ENCODE measurements at regions not wholly inside any gene's neighbourhood (a gene's known extent, or its start where the extent isn't known, plus 50 kb on each side); places are given as distances from the start of the nearest gene placed in this dataset.

- DNase-seq: no peak
- no peak overlapping the region for H3K4me3 ChIP-seq (ENCODE audit: low read depth, low read length)
- TF ChIP-seq, protein P1, sequence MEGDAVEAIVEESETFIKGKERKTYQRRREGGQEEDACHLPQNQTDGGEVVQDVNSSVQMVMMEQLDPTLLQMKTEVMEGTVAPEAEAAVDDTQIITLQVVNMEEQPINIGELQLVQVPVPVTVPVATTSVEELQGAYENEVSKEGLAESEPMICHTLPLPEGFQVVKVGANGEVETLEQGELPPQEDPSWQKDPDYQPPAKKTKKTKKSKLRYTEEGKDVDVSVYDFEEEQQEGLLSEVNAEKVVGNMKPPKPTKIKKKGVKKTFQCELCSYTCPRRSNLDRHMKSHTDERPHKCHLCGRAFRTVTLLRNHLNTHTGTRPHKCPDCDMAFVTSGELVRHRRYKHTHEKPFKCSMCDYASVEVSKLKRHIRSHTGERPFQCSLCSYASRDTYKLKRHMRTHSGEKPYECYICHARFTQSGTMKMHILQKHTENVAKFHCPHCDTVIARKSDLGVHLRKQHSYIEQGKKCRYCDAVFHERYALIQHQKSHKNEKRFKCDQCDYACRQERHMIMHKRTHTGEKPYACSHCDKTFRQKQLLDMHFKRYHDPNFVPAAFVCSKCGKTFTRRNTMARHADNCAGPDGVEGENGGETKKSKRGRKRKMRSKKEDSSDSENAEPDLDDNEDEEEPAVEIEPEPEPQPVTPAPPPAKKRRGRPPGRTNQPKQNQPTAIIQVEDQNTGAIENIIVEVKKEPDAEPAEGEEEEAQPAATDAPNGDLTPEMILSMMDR (IDR thresholded peaks at IDR 0.05; ENCODE audit: low read depth, low read length): no peak
- no peaks in the 10 kb centered on the region for H3K27me3 ChIP-seq (ENCODE audit: insufficient read depth, low read depth, severe bottlenecking)
- no peak overlapping the region for H3K27ac ChIP-seq
- H3K36me3 ChIP-seq: no peaks in the 10 kb centered on the region
- no peaks in the 10 kb centered on the region for H3K9me3 ChIP-seq (ENCODE audit: severe bottlenecking)
Measured at GRCh38 chr6:100175814-100176310, 181.8 kb upstream of the MCHR2 start.

DNA sequence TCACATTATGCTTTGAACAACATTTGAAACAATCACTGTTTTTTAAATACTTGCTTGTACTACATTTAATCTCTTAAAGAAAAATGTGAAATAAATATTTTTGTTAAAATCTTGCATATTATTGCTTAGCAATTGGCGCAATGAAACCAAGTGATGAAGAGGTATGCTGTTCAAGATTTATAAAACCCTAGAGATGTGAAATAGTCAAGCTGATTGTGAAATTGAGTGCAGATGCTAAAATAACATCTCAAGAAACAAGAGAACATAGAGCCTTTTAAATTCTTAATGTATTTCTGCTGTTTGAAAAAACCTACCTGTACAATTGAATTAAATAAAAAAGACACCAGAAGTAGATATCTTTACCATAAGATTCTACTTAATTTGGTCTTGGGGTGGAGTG lies 179.2 kb upstream of the MCHR2 start:
- Histone ChIP-seq H3K9me3 (ENCODE audit: severe bottlenecking) (no peaks in the 10 kb centered on the region), H3K27ac (no peak overlapping the region), H3K27me3 (ENCODE audit: insufficient read depth, low read depth, severe bottlenecking) (no peaks in the 10 kb centered on the region), H3K4me3 (ENCODE audit: low read depth, low read length) (no peak overlapping the region), H3K36me3 (no peaks in the 10 kb centered on the region)
- no peak for DNase-seq
- TF ChIP-seq, protein P1 (IDR thresholded peaks at IDR 0.05; ENCODE audit: low read depth, low read length): no peak

DNA sequence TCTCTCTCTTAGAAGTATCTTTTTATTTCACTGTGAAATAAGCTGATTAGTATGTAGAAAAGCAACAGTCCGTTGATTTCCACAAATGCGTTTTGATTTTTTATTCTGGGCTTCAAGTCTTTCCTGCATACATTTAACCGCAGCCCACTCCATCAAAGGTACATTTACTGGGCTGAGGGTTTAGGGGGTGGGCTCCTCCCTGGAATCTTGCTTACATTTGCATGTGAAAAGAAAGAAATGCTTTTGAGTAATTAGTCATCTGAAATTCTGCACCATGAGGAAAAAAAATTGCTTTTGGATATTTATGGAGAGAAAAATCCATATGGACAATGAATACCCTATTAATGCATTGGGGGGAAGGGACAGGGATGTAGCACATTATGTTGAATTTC lies 178.3 kb upstream of the MCHR2 start:
- H3K9me3 ChIP-seq (ENCODE audit: severe bottlenecking): no peaks in the 10 kb centered on the region
- H3K27ac ChIP-seq: no peak overlapping the region
- H3K27me3 ChIP-seq (ENCODE audit: insufficient read depth, low read depth, severe bottlenecking): no peaks in the 10 kb centered on the region
- no peak overlapping the region for H3K4me3 ChIP-seq (ENCODE audit: low read depth, low read length)
- DNase-seq: no peak
- TF ChIP-seq, protein P1 (IDR thresholded peaks at IDR 0.05; ENCODE audit: low read depth, low read length): no peak
- H3K36me3 ChIP-seq: no peaks in the 10 kb centered on the region

- Histone ChIP-seq H3K27ac (no peak overlapping the region), H3K27me3 (ENCODE audit: insufficient read depth, low read depth, severe bottlenecking) (no peaks in the 10 kb centered on the region), H3K9me3 (ENCODE audit: severe bottlenecking) (no peaks in the 10 kb centered on the region), H3K36me3 (no peaks in the 10 kb centered on the region), H3K4me3 (ENCODE audit: low read depth, low read length) (no peak overlapping the region)
- no peak for DNase-seq
- TF ChIP-seq, protein P1 (IDR thresholded peaks at IDR 0.05; ENCODE audit: low read depth, low read length): no peak
Measured at GRCh38 chr6:100171533-100172321, 177.7 kb upstream of the MCHR2 start.

- no peaks in the 10 kb centered on the region for H3K36me3 ChIP-seq
- no peaks in the 10 kb centered on the region for H3K9me3 ChIP-seq (ENCODE audit: severe bottlenecking)
- H3K4me3 ChIP-seq (ENCODE audit: low read depth, low read length): no peak overlapping the region
- H3K27ac ChIP-seq: no peak overlapping the region
- no peaks in the 10 kb centered on the region for H3K27me3 ChIP-seq (ENCODE audit: insufficient read depth, low read depth, severe bottlenecking)
- DNase-seq: no peak
- TF ChIP-seq, protein P1 (IDR thresholded peaks at IDR 0.05; ENCODE audit: low read depth, low read length): no peak
Measured at GRCh38 chr6:100168148-100168547, 174.1 kb upstream of the MCHR2 start.

- DNase-seq: no peak
- H3K9me3 ChIP-seq (ENCODE audit: severe bottlenecking): no peaks in the 10 kb centered on the region
- H3K36me3 ChIP-seq: no peaks in the 10 kb centered on the region
- TF ChIP-seq, protein P1 (IDR thresholded peaks at IDR 0.05; ENCODE audit: low read depth, low read length): no peak
- no peak overlapping the region for H3K27ac ChIP-seq
- no peak overlapping the region for H3K4me3 ChIP-seq (ENCODE audit: low read depth, low read length)
- no peaks in the 10 kb centered on the region for H3K27me3 ChIP-seq (ENCODE audit: insufficient read depth, low read depth, severe bottlenecking)
Measured at GRCh38 chr6:100167585-100167984, 173.6 kb upstream of the MCHR2 start.
